SK-N-SH (cell line): ENCODE measurements at regions not wholly inside any gene's neighbourhood (a gene's known extent, or its start where the extent isn't known, plus 50 kb on each side); places are given as distances from the start of the nearest gene placed in this dataset.

Source experiments
- CHD2 ChIP-seq: fragments of 150-350 bp; IDR thresholded peaks from 2 replicates; pipeline ENCODE4 v1.6.1; 2018; ENCODE audit warnings: low read length; ENCODE audit not compliant: partially characterized antibody
- EP300 ChIP-seq, 2 experiments: IDR thresholded peaks; 2 replicates each; pipeline versions ENCODE4 v1.4.0 to v1.6.1; 2012; ENCODE audit warnings: borderline replicate concordance in 1 of 2, low read depth in 1 of 2, low read length in 1 of 2
- FOSL2 ChIP-seq: IDR thresholded peaks from 2 replicates; pipeline ENCODE4 v1.4.0; 2012; ENCODE audit warnings: low read depth, mild to moderate bottlenecking, moderate library complexity, borderline replicate concordance
- FOXJ3 ChIP-seq: sonication (generic); formaldehyde crosslinking; IDR thresholded peaks from 2 replicates; pipeline ENCODE4 v1.5.1; 2020; ENCODE audit warnings: mild to moderate bottlenecking, missing genetic modification reagents
- FOXM1 ChIP-seq: IDR thresholded peaks from 2 replicates; pipeline ENCODE4 v1.4.0; 2012; ENCODE audit warnings: low read depth, mild to moderate bottlenecking
- MEF2A ChIP-seq: IDR thresholded peaks from 2 replicates; pipeline ENCODE4 v1.4.0; 2012; ENCODE audit warnings: low read depth, borderline replicate concordance
- POLR2AphosphoS5 ChIP-seq: IDR thresholded peaks from 2 replicates; pipeline ENCODE4 v1.6.1; 2012; ENCODE audit warnings: low read depth, low read length
- SIN3A ChIP-seq: IDR thresholded peaks from 2 replicates; pipeline ENCODE4 v1.6.1; 2012; ENCODE audit warnings: low read depth, mild to moderate bottlenecking, low read length, moderate library complexity, borderline replicate concordance
- TAF1 ChIP-seq: IDR thresholded peaks from 2 replicates; pipeline ENCODE4 v1.6.1; 2012; ENCODE audit warnings: low read depth, mild to moderate bottlenecking, low read length, moderate library complexity, borderline replicate concordance
- TF ChIP-seq, protein P1 (sequence below): fragments of 200-600 bp; sonication (generic); IDR thresholded peaks from 2 replicates; pipeline ENCODE4 v1.6.1; 2017; ENCODE audit warnings: antibody characterized with exemption, mild to moderate bottlenecking, moderate library complexity
- TF ChIP-seq, protein P2 (sequence below): IDR thresholded peaks from 2 replicates; pipeline ENCODE4 v1.4.0; 2012; ENCODE audit warnings: low read depth, borderline replicate concordance
- TF ChIP-seq, protein P3 (sequence below): IDR thresholded peaks from 2 replicates; pipeline ENCODE4 v1.6.1; 2012; ENCODE audit warnings: mild to moderate bottlenecking, low read depth, low read length, moderate library complexity

DNA sequence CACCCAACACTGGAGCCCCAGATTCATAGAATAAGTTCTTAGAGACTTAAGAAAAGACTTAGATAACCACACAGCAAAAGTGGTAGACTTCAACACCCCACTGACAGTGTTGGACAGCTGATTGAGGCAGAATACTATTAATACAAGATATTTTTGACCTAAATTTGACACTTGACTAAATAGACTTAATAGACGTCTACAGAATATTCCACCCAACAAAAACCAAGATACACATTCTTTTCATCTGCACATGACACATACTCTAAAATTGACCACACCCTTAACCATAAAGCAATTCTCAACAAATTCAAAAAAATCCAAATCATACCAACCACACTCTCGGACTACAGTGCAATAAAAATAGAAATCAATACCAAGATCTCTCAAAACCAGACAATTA, 179.8 kb upstream of the TPM1 start:
- no peak for TF ChIP-seq FOXJ3 (CRISPR knock-in tag)
- TF ChIP-seq, protein P1, sequence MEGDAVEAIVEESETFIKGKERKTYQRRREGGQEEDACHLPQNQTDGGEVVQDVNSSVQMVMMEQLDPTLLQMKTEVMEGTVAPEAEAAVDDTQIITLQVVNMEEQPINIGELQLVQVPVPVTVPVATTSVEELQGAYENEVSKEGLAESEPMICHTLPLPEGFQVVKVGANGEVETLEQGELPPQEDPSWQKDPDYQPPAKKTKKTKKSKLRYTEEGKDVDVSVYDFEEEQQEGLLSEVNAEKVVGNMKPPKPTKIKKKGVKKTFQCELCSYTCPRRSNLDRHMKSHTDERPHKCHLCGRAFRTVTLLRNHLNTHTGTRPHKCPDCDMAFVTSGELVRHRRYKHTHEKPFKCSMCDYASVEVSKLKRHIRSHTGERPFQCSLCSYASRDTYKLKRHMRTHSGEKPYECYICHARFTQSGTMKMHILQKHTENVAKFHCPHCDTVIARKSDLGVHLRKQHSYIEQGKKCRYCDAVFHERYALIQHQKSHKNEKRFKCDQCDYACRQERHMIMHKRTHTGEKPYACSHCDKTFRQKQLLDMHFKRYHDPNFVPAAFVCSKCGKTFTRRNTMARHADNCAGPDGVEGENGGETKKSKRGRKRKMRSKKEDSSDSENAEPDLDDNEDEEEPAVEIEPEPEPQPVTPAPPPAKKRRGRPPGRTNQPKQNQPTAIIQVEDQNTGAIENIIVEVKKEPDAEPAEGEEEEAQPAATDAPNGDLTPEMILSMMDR, result no peak
- TF ChIP-seq, protein P2, sequence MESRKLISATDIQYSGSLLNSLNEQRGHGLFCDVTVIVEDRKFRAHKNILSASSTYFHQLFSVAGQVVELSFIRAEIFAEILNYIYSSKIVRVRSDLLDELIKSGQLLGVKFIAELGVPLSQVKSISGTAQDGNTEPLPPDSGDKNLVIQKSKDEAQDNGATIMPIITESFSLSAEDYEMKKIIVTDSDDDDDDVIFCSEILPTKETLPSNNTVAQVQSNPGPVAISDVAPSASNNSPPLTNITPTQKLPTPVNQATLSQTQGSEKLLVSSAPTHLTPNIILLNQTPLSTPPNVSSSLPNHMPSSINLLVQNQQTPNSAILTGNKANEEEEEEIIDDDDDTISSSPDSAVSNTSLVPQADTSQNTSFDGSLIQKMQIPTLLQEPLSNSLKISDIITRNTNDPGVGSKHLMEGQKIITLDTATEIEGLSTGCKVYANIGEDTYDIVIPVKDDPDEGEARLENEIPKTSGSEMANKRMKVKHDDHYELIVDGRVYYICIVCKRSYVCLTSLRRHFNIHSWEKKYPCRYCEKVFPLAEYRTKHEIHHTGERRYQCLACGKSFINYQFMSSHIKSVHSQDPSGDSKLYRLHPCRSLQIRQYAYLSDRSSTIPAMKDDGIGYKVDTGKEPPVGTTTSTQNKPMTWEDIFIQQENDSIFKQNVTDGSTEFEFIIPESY, result no peak
- TF ChIP-seq TAF1, result no peak
- TF ChIP-seq SIN3A, result no peak
- TF ChIP-seq FOSL2, result no peak
- TF ChIP-seq FOXM1, result no peak
- no peak for TF ChIP-seq CHD2
- no peak for TF ChIP-seq POLR2AphosphoS5
- no peak for TF ChIP-seq EP300 (IDR thresholded peaks at IDR 0.05; ENCODE audit: borderline replicate concordance in 1 of 2, low read depth in 1 of 2, low read length in 1 of 2)
- TF ChIP-seq MEF2A, result no peak
- TF ChIP-seq, protein P3, sequence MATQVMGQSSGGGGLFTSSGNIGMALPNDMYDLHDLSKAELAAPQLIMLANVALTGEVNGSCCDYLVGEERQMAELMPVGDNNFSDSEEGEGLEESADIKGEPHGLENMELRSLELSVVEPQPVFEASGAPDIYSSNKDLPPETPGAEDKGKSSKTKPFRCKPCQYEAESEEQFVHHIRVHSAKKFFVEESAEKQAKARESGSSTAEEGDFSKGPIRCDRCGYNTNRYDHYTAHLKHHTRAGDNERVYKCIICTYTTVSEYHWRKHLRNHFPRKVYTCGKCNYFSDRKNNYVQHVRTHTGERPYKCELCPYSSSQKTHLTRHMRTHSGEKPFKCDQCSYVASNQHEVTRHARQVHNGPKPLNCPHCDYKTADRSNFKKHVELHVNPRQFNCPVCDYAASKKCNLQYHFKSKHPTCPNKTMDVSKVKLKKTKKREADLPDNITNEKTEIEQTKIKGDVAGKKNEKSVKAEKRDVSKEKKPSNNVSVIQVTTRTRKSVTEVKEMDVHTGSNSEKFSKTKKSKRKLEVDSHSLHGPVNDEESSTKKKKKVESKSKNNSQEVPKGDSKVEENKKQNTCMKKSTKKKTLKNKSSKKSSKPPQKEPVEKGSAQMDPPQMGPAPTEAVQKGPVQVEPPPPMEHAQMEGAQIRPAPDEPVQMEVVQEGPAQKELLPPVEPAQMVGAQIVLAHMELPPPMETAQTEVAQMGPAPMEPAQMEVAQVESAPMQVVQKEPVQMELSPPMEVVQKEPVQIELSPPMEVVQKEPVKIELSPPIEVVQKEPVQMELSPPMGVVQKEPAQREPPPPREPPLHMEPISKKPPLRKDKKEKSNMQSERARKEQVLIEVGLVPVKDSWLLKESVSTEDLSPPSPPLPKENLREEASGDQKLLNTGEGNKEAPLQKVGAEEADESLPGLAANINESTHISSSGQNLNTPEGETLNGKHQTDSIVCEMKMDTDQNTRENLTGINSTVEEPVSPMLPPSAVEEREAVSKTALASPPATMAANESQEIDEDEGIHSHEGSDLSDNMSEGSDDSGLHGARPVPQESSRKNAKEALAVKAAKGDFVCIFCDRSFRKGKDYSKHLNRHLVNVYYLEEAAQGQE, result no peak
